Endothelial cell of umbilical vein (primary cell): ENCODE measurements at regions not wholly inside any gene's neighbourhood (a gene's known extent, or its start where the extent isn't known, plus 50 kb on each side); places are given as distances from the start of the nearest gene placed in this dataset.

Experiments
- BruUV-seq: library from RNA; stranded (reverse); fragments of 400-500 nt; replicated peaks from 2 replicates; lab custom pipeline; 2021; lab: Mats Ljungman, UMichigan
- CTCF ChIA-PET: fragments of 300-600, 350-600 bp; sonication (Branson Sonifier 250); formaldehyde crosslinking; loops from one replicate; lab custom pipeline; 2021; ENCODE audit warnings: antibody characterized with exemption, inconsistent platforms; lab: Charles Lee
- POLR2A ChIA-PET: fragments of 300-600, 350-600 bp; sonication (Branson Sonifier 250); formaldehyde crosslinking; loops from one replicate; lab custom pipeline; 2021; ENCODE audit warnings: antibody characterized with exemption, inconsistent platforms; lab: Charles Lee
- DNase-seq: peaks from one replicate; pipeline ENCODE4 v3.0.0-alpha.2; 2011; ENCODE audit warnings: low read depth, low spot score
- FAIRE-seq: peaks from 2 replicates; lab custom pipeline; 2011; peaks lifted over from hg19 to GRCh38; lab: Jason Lieb, UNC
- H2AFZ ChIP-seq: 2 replicates; pipeline ENCODE4 v1.6.0; 2012; ENCODE audit warnings: low read depth, low read length, control low read depth, inconsistent platforms
- H3K27ac ChIP-seq: 2 replicates; pipeline ENCODE4 v1.5.1; 2011; ENCODE audit warnings: low read depth, mild to moderate bottlenecking, control low read depth, low read length, moderate library complexity; ENCODE audit not compliant: insufficient read depth
- H3K27me3 ChIP-seq, 2 experiments: 2 replicates each; pipeline versions ENCODE4 v1.6.0 to v1.6.1; 2011; ENCODE audit warnings: low read length in 2 of 2, mixed read lengths in 1 of 2; ENCODE audit not compliant: control insufficient read depth in 2 of 2, insufficient read depth in 2 of 2
- H3K36me3 ChIP-seq, 2 experiments: 2 replicates in 1 of 2; 3 replicates in 1 of 2; pipeline ENCODE4 v1.5.1; 2011; ENCODE audit warnings: low read length in 2 of 2, mild to moderate bottlenecking in 1 of 2, moderate library complexity in 1 of 2; ENCODE audit not compliant: control insufficient read depth in 2 of 2, insufficient read depth in 2 of 2; ENCODE audit errors: extremely low read depth in 1 of 2
- H3K4me1 ChIP-seq: 3 replicates; pipeline ENCODE4 v1.5.1; 2011; ENCODE audit warnings: mild to moderate bottlenecking, low read length; ENCODE audit not compliant: control insufficient read depth, insufficient read depth; ENCODE audit errors: extremely low read depth
- H3K4me2 ChIP-seq: 2 replicates; pipeline ENCODE4 v1.6.1; 2011; ENCODE audit warnings: low read length, control low read depth, mixed read lengths; ENCODE audit not compliant: insufficient read depth
- H3K4me3 ChIP-seq, 3 experiments: fragments of 200-600 bp in 1 of 3; sonication (generic), shearing (Covaris generic) in 1 of 3; replicated peaks in 1 of 3; 2 replicates each; pipeline ENCODE4 v1.5.1; 2011 to 2016; ENCODE audit warnings: control low read depth in 3 of 3, low read length in 3 of 3, mild to moderate bottlenecking in 2 of 3, inconsistent platforms in 1 of 3, low read depth in 1 of 3, moderate library complexity in 1 of 3; ENCODE audit not compliant: insufficient read depth in 1 of 3
- H3K79me2 ChIP-seq: 2 replicates; pipeline ENCODE4 v1.6.0; 2012; ENCODE audit warnings: low read length, inconsistent platforms; ENCODE audit not compliant: control insufficient read depth, insufficient read depth
- H3K9ac ChIP-seq: replicated peaks from 2 replicates; pipeline ENCODE3; 2011; ENCODE audit warnings: low read length, control low read depth; ENCODE audit not compliant: insufficient read depth; ENCODE audit errors: extremely low read depth
- H3K9me1 ChIP-seq: replicated peaks from 3 replicates; pipeline ENCODE4 v1.6.0; 2011; ENCODE audit warnings: mild to moderate bottlenecking, low read length; ENCODE audit not compliant: control insufficient read depth, insufficient read depth; ENCODE audit errors: extremely low read depth
- H3K9me3 ChIP-seq: replicated peaks from 2 replicates; pipeline ENCODE4 v1.5.1; 2012; ENCODE audit warnings: low read length, inconsistent platforms; ENCODE audit not compliant: control insufficient read depth, insufficient read depth
- H4K20me1 ChIP-seq: replicated peaks from 2 replicates; pipeline ENCODE3; 2011; ENCODE audit warnings: mild to moderate bottlenecking, low read length; ENCODE audit not compliant: control insufficient read depth, insufficient read depth; ENCODE audit errors: extremely low read depth
- EZH2 ChIP-seq: IDR thresholded peaks from 2 replicates; pipeline ENCODE4 v1.6.1; 2012; ENCODE audit warnings: borderline replicate concordance, low read depth, mild to moderate bottlenecking, moderate library complexity, low read length, inconsistent platforms; ENCODE audit not compliant: severe bottlenecking
- FOS ChIP-seq: IDR thresholded peaks from 2 replicates; pipeline ENCODE4 v1.6.1; 2011; ENCODE audit warnings: mild to moderate bottlenecking, low read length, moderate library complexity, borderline replicate concordance; ENCODE audit not compliant: insufficient read depth
- GATA2 ChIP-seq: IDR thresholded peaks from 2 replicates; pipeline ENCODE4 v1.7.0; 2011; ENCODE audit warnings: low read depth, mild to moderate bottlenecking, moderate library complexity, mixed read lengths, low read length; ENCODE audit not compliant: insufficient read length, insufficient read depth
- JUN ChIP-seq: IDR thresholded peaks from 2 replicates; pipeline ENCODE4 v1.6.1; 2011; ENCODE audit warnings: borderline replicate concordance, low read depth; ENCODE audit not compliant: insufficient read length, insufficient read depth
- MYC ChIP-seq: IDR thresholded peaks from one replicate; pipeline ENCODE4 v1.6.1; 2011; ENCODE audit warnings: mild to moderate bottlenecking, low read depth, low read length
- POLR2A ChIP-seq: IDR thresholded peaks from 2 replicates; pipeline ENCODE4 v1.6.1; 2012; ENCODE audit warnings: low read depth, mild to moderate bottlenecking, control low read depth, low read length
- POLR2AphosphoS5 ChIP-seq: IDR thresholded peaks from 2 replicates; pipeline ENCODE4 v1.6.1; 2012; ENCODE audit warnings: low read depth, mild to moderate bottlenecking, control low read depth, low read length, moderate library complexity; ENCODE audit not compliant: insufficient read depth
- dilution Hi-C: fragments of 300-500 bp; cut with MboI; formaldehyde crosslinking; loops from one replicate; pipeline ENCODE4 v1.15.0; 2019; ENCODE audit warnings: low sequenced_read_pairs; ENCODE audit not compliant: extremely low pct_ligation_motif_present
- intact Hi-C: fragments of 100-400 bp; cut with micrococcal nuclease; formaldehyde crosslinking; loops from one replicate; pipeline ENCODE4 v1.10.0; 2022
- TF ChIP-seq, protein P1 (sequence below), 2 donors: IDR thresholded peaks; 1 replicate in 1 of 2; 2 replicates in 1 of 2; pipeline ENCODE4 v1.5.1; 2011; ENCODE audit warnings: low read length in 2 of 2, mild to moderate bottlenecking in 2 of 2, moderate library complexity in 2 of 2, control low read depth in 1 of 2, inconsistent platforms in 1 of 2, low read depth in 1 of 2; ENCODE audit not compliant: insufficient read depth in 1 of 2; ENCODE audit errors: extremely low read depth in 1 of 2
- TF ChIP-seq, protein P2 (sequence below): IDR thresholded peaks from 2 replicates; pipeline ENCODE4 v1.6.1; 2011; ENCODE audit not compliant: insufficient read depth, insufficient read length

DNA sequence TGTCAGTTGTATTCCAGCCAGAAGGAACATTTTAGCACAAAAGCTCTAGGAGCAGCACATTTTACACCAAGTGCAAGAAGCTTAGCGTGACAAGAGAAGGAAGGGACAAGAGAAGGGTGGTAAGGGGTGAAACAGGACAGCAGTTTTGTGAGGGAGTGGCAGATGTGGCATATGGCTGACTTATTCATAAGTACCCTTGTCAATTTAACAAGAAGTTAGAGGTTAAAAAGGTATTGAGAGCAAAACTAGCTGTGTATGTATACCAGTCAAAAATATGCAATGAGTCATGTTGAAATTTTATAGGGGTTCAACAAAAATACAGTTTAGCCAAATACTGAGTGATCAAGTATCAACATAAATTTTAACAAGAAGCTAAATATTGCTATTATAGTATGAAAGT lies 561.5 kb upstream of the POT1 start:
- Histone ChIP-seq H3K9ac (no peak overlapping the region), H3K9me3 (no peaks in the 10 kb centered on the region), H4K20me1 (no peaks in the 10 kb centered on the region), H3K4me2 (no peak overlapping the region), H3K27ac (no peak overlapping the region), H3K36me3 (no peaks in the 10 kb centered on the region), H3K4me1 (no peaks in the 10 kb centered on the region), H3K9me1 (no peaks in the 10 kb centered on the region), H3K27me3 (no peaks in the 10 kb centered on the region), H3K79me2 (no peaks in the 10 kb centered on the region), H3K4me3 (no peak overlapping the region), H2AFZ (peak overlapping the region; percentile 45)
- POLR2A ChIA-PET: no interaction called here
- FAIRE-seq: no peak
- DNase-seq: no peak
- no TSS peak for BruUV-seq
- CTCF ChIA-PET: interaction anchor here (0.6 to 1.2 kb wide), 4 partner anchors 14 to 431 kb away, joined by 3 read pairs; no protein-coding TSS in a partner anchor
- TF ChIP-seq GATA2 (no peak), MYC (no peak), POLR2AphosphoS5 (no peak), EZH2 (no peak), POLR2A (no peak)
- dilution Hi-C loops: no loop called here
- intact Hi-C loops: no loop called here

DNA sequence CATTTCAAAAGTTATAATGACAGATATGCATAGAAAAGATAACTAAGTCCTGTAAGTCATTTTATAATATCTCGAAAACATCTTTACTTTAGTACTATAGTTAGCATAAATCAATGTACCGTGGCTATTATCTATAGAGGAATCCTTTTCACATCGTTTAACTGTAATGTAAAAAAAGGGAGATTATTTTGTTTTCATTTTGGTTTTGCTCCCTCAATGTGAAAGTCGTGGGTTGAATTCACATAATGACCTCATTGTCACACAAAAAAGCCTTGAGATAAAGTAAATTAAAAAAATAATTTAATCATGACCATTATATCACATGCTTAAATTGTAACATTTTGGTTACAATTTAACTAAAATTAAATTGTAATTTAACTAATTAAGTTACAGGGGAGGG lies 560.5 kb upstream of the POT1 start:
- no peaks in the 10 kb centered on the region for H3K36me3 ChIP-seq
- DNase-seq (no peak), FAIRE-seq (no peak)
- no peak overlapping the region for H3K4me3 ChIP-seq
- no peaks in the 10 kb centered on the region for H3K4me1 ChIP-seq
- no peak overlapping the region for H3K4me2 ChIP-seq
- no peaks in the 10 kb centered on the region for H3K9me3 ChIP-seq
- H3K79me2 ChIP-seq: no peaks in the 10 kb centered on the region
- dilution Hi-C loops (no loop called here), intact Hi-C loops (no loop called here)
- H3K9ac ChIP-seq: no peak overlapping the region
- ChIA-PET CTCF (interaction anchor here (1.2 kb wide), 1 partner anchor 13 kb away, joined by 3 read pairs; no protein-coding TSS in a partner anchor), POLR2A (no interaction called here)
- no peaks in the 10 kb centered on the region for H4K20me1 ChIP-seq
- TF ChIP-seq GATA2 (no peak), MYC (no peak), JUN (no peak), POLR2AphosphoS5 (no peak), POLR2A (no peak), EZH2 (no peak), FOS (no peak)
- TF ChIP-seq, protein P1, sequence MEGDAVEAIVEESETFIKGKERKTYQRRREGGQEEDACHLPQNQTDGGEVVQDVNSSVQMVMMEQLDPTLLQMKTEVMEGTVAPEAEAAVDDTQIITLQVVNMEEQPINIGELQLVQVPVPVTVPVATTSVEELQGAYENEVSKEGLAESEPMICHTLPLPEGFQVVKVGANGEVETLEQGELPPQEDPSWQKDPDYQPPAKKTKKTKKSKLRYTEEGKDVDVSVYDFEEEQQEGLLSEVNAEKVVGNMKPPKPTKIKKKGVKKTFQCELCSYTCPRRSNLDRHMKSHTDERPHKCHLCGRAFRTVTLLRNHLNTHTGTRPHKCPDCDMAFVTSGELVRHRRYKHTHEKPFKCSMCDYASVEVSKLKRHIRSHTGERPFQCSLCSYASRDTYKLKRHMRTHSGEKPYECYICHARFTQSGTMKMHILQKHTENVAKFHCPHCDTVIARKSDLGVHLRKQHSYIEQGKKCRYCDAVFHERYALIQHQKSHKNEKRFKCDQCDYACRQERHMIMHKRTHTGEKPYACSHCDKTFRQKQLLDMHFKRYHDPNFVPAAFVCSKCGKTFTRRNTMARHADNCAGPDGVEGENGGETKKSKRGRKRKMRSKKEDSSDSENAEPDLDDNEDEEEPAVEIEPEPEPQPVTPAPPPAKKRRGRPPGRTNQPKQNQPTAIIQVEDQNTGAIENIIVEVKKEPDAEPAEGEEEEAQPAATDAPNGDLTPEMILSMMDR (IDR thresholded peaks at IDR 0.05; ENCODE audit: extremely low read depth in 1 of 2, insufficient read depth in 1 of 2, low read depth in 1 of 2, low read length in 2 of 2): no peak
- TF ChIP-seq, protein P2, sequence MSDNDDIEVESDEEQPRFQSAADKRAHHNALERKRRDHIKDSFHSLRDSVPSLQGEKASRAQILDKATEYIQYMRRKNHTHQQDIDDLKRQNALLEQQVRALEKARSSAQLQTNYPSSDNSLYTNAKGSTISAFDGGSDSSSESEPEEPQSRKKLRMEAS: no peak
- no peak overlapping the region for H3K27ac ChIP-seq
- H3K9me1 ChIP-seq: no peaks in the 10 kb centered on the region
- H3K27me3 ChIP-seq: no peaks in the 10 kb centered on the region
- no TSS peak for BruUV-seq
- no peak overlapping the region for H2AFZ ChIP-seq
